Liver (tissue), 7 donors: ENCODE measurements at regions not wholly inside any gene's neighbourhood (a gene's known extent, or its start where the extent isn't known, plus 50 kb on each side); places are given as distances from the start of the nearest gene placed in this dataset.

ENCODE experiments used
- DNase-seq: peaks from one replicate; pipeline ENCODE4 v3.0.0-alpha.2; 2017; ENCODE audit warnings: low spot score
- H3K27ac ChIP-seq, 2 donors: one replicate each; pipeline ENCODE4 v1.7.0; 2013; ENCODE audit warnings: inconsistent platforms in 2 of 2, low read length in 2 of 2, control low read depth in 1 of 2, low read depth in 1 of 2, mild to moderate bottlenecking in 1 of 2
- H3K27me3 ChIP-seq, 4 donors: one replicate each; pipeline versions ENCODE4 v1.6.1 to v1.7.0; 2013; ENCODE audit warnings: low read length in 3 of 4, inconsistent platforms in 1 of 4, mild to moderate bottlenecking in 1 of 4, moderate library complexity in 1 of 4; ENCODE audit not compliant: control insufficient read depth in 4 of 4, insufficient read depth in 4 of 4
- H3K36me3 ChIP-seq, 4 donors: one replicate each; pipeline versions ENCODE4 v1.6.1 to v1.7.0; 2013; ENCODE audit warnings: low read length in 3 of 4, mild to moderate bottlenecking in 3 of 4, low read depth in 1 of 4, moderate library complexity in 1 of 4; ENCODE audit not compliant: control insufficient read depth in 4 of 4, insufficient read depth in 3 of 4
- H3K4me1 ChIP-seq, 4 donors: one replicate each; pipeline versions ENCODE4 v1.6.1 to v1.7.0; 2013; ENCODE audit warnings: low read length in 3 of 4, mild to moderate bottlenecking in 3 of 4, moderate library complexity in 1 of 4; ENCODE audit not compliant: control insufficient read depth in 4 of 4, insufficient read depth in 4 of 4
- H3K4me3 ChIP-seq, 3 donors: one replicate each; pipeline versions ENCODE4 v1.6.1 to v1.7.0; 2013; ENCODE audit warnings: low read length in 3 of 3, control low read depth in 1 of 3, low read depth in 1 of 3, mild to moderate bottlenecking in 1 of 3
- H3K9ac ChIP-seq, 2 donors: one replicate each; pipeline ENCODE4 v1.7.0; 2013; ENCODE audit warnings: low read length in 2 of 2, mild to moderate bottlenecking in 2 of 2, moderate library complexity in 2 of 2, control low read depth in 1 of 2, low read depth in 1 of 2
- H3K9me3 ChIP-seq, 4 donors: one replicate each; pipeline versions ENCODE4 v1.6.1 to v1.7.0; 2013; ENCODE audit warnings: low read length in 3 of 4; ENCODE audit not compliant: control insufficient read depth in 4 of 4
- EGR1 ChIP-seq, 2 donors: IDR thresholded peaks; 2 replicates each; pipeline ENCODE4 v1.6.1; 2016 to 2018; ENCODE audit warnings: antibody characterized with exemption in 2 of 2, low read depth in 2 of 2
- FOXA1 ChIP-seq: IDR thresholded peaks from 2 replicates; pipeline ENCODE4 v1.6.1; 2016; ENCODE audit warnings: antibody characterized with exemption
- FOXA2 ChIP-seq: IDR thresholded peaks from 2 replicates; pipeline ENCODE4 v1.6.1; 2016; ENCODE audit warnings: antibody characterized with exemption
- GABPA ChIP-seq, 2 donors: IDR thresholded peaks in 1 of 2; conservative IDR thresholded peaks in 1 of 2; 2 replicates each; pipeline ENCODE4 v1.6.1; 2016; ENCODE audit warnings: antibody characterized with exemption in 2 of 2, mild to moderate bottlenecking in 1 of 2, moderate library complexity in 1 of 2
- HNF4A ChIP-seq, 2 donors: conservative IDR thresholded peaks; 2 replicates each; pipeline ENCODE4 v1.6.1; 2016; ENCODE audit warnings: antibody characterized with exemption in 2 of 2, mild to moderate bottlenecking in 2 of 2
- HNF4G ChIP-seq: IDR thresholded peaks from 2 replicates; pipeline ENCODE4 v1.6.1; 2016; ENCODE audit warnings: antibody characterized with exemption
- JUND ChIP-seq, 2 donors: IDR thresholded peaks; 2 replicates each; pipeline ENCODE4 v1.6.1; 2016; ENCODE audit warnings: antibody characterized with exemption in 2 of 2
- NR2F2 ChIP-seq: IDR thresholded peaks from 2 replicates; pipeline ENCODE4 v1.6.1; 2016; ENCODE audit warnings: antibody characterized with exemption
- RAD21 ChIP-seq, 2 donors: IDR thresholded peaks; 2 replicates each; pipeline ENCODE4 v1.6.1; 2016; ENCODE audit warnings: antibody characterized with exemption in 2 of 2, mild to moderate bottlenecking in 2 of 2
- REST ChIP-seq: IDR thresholded peaks from 2 replicates; pipeline ENCODE4 v1.6.1; 2016; ENCODE audit warnings: antibody characterized with exemption, mild to moderate bottlenecking
- RXRA ChIP-seq, 2 donors: IDR thresholded peaks; 2 replicates each; pipeline ENCODE4 v1.6.1; 2017 to 2018; ENCODE audit warnings: antibody characterized with exemption in 2 of 2, mild to moderate bottlenecking in 1 of 2
- WGBS: extraction: QIAGEN DNeasy Blood & Tissue Kit; methylation state at CpG from one replicate; pipeline ENCODE4 v1.1.7; 2013; 5-methylcytosine and 5-hydroxymethylcytosine counted together
- TF ChIP-seq, protein P1 (sequence below): IDR thresholded peaks from 2 replicates; pipeline ENCODE4 v1.6.1; 2016; ENCODE audit warnings: antibody characterized with exemption
- TF ChIP-seq, protein P2 (sequence below): IDR thresholded peaks from 2 replicates; pipeline ENCODE4 v1.6.1; 2016; ENCODE audit warnings: antibody characterized with exemption
- donor health status: healthy.
- donor health status: healthy.
- donor health status: healthy.
- donor health status: healthy.

GRCh38 chr14:43418324-43418723 is 1088.8 kb downstream of the FSCB start (continued):
- no peak for TF ChIP-seq REST
- no peak for TF ChIP-seq JUND (IDR thresholded peaks at IDR 0.05)
- TF ChIP-seq, protein P1, sequence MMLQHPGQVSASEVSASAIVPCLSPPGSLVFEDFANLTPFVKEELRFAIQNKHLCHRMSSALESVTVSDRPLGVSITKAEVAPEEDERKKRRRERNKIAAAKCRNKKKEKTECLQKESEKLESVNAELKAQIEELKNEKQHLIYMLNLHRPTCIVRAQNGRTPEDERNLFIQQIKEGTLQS, result no peak
- TF ChIP-seq NR2F2, result no peak

DNA sequence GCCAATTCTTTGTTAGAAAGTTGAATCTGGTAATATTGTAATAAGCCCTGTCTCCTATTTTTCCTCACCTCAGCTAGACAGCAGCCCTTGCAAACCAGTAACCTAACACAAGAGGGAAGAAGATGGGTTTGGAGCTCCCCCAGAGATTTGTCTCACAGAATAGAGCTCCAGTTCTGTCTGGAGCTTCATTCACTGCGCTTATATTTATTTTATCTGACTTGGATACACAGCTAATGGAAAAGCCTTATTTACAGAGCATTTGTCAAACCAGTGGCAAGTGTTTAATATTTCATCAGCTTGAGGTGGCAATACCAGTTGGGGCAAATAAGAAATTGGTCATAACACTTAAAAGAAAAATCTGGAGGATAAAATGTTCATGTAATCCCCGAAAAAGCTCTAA is 1094.0 kb downstream of the FSCB start:
- H3K4me3 ChIP-seq, result no peak overlapping the region

GRCh38 chr14:43411841-43412240 is 1095.2 kb downstream of the FSCB start:
- Histone ChIP-seq H3K27me3 (no peaks in the 10 kb centered on the region), H3K27ac (no peak overlapping the region), H3K36me3 (no peaks in the 10 kb centered on the region), H3K9ac (no peak overlapping the region), H3K4me3 (no peak overlapping the region), H3K9me3 (no peaks in the 10 kb centered on the region), H3K4me1 (no peaks in the 10 kb centered on the region)
- 80% methylated on average over 1 of the region's 1 CpG for WGBS
- TF ChIP-seq HNF4A (conservative IDR thresholded peaks at IDR 0.05) (no peak), RXRA (IDR thresholded peaks at IDR 0.05) (no peak), EGR1 (IDR thresholded peaks at IDR 0.05; ENCODE audit: low read depth in 2 of 2) (no peak), FOXA1 (no peak), GABPA (IDR thresholded peaks at IDR 0.05 in 1 of 2, conservative IDR thresholded peaks at IDR 0.05 in 1 of 2) (no peak)
- TF ChIP-seq, protein P2, sequence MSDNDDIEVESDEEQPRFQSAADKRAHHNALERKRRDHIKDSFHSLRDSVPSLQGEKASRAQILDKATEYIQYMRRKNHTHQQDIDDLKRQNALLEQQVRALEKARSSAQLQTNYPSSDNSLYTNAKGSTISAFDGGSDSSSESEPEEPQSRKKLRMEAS, result no peak
- TF ChIP-seq, protein P1, result no peak
- no peak for DNase-seq

More for the DNA sequence above, 1094.0 kb downstream of the FSCB start:
- Histone ChIP-seq H3K9me3 (peaks cover 0 to 3% (median 0%) of the 10 kb centered on the region in 4 donors), H3K4me1 (no peaks in the 10 kb centered on the region), H3K27ac (no peak overlapping the region), H3K27me3 (peaks cover 0 to 2% (median 0%) of the 10 kb centered on the region in 4 donors), H3K36me3 (no peaks in the 10 kb centered on the region), H3K9ac (no peak overlapping the region)
- DNase-seq, result no peak
- 72% methylated on average over 2 of the region's 2 CpGs for WGBS
- TF ChIP-seq HNF4G (no peak), RAD21 (IDR thresholded peaks at IDR 0.05) (no peak), REST (no peak), FOXA2 (no peak)
- TF ChIP-seq, protein P2, result no peak
